NCI-H524 (cell line): ENCODE measurements at regions not wholly inside any gene's neighbourhood (a gene's known extent, or its start where the extent isn't known, plus 50 kb on each side); places are given as distances from the start of the nearest gene placed in this dataset.
"Not testable (repeated sequence)": the region's sequence is repeated elsewhere in the genome, so short reads cannot be mapped to it uniquely, and the experiment has no call there.

ENCODE experiments used
- DNase-seq, 2 experiments: peaks; one replicate each; lab custom pipeline; 2025; lab: John Stamatoyannopoulos, UW

- DNase-seq = no peak
These were observed 125.3 kb upstream of the MARCHF11 start for GRCh38 chr5:16304846-16305245.

GRCh38 chr5:16296946-16297345, 117.4 kb upstream of the MARCHF11 start:
- DNase-seq = no peak

- DNase-seq = no peak
These were observed 112.3 kb upstream of the MARCHF11 start for GRCh38 chr5:16291894-16292293.

GRCh38 chr5:16291474-16291873, 111.9 kb upstream of the MARCHF11 start:
- DNase-seq = no peak

GRCh38 chr5:16283791-16284190, 104.2 kb upstream of the MARCHF11 start:
- no peak for DNase-seq

GRCh38 chr5:16276859-16277258, 97.3 kb upstream of the MARCHF11 start:
- DNase-seq = not testable (repeated sequence)

- DNase-seq = no peak
These were observed 92.3 kb upstream of the MARCHF11 start for GRCh38 chr5:16271851-16272250.

- DNase-seq = no peak
These were observed 85.5 kb upstream of the MARCHF11 start for GRCh38 chr5:16265141-16265540.

GRCh38 chr5:16260000-16260399, 80.4 kb upstream of the MARCHF11 start:
- DNase-seq = no peak

- DNase-seq = no peak
These were observed 74.3 kb upstream of the MARCHF11 start for GRCh38 chr5:16253856-16254255.

- peak in 1 of 2 experiments; percentile 33 for DNase-seq
These were observed 66.4 kb upstream of the MARCHF11 start for GRCh38 chr5:16245956-16246355.

GRCh38 chr5:16245249-16245648, 65.7 kb upstream of the MARCHF11 start:
- no peak for DNase-seq

- DNase-seq = no peak
These were observed 58.4 kb upstream of the MARCHF11 start for GRCh38 chr5:16238018-16238417.

GRCh38 chr5:16234598-16234997, 55.0 kb upstream of the MARCHF11 start:
- DNase-seq = no peak

GRCh38 chr5:16233730-16234129, 54.1 kb upstream of the MARCHF11 start:
- DNase-seq = no peak

- DNase-seq = no peak
These were observed 49.9 kb upstream of the MARCHF11 start for GRCh38 chr5:16229357-16229940.
